ENCODE measurements at regions not wholly inside any gene's neighbourhood (a gene's known extent, or its start where the extent isn't known, plus 50 kb on each side); places are given as distances from the start of the nearest gene placed in this dataset.

DNA sequence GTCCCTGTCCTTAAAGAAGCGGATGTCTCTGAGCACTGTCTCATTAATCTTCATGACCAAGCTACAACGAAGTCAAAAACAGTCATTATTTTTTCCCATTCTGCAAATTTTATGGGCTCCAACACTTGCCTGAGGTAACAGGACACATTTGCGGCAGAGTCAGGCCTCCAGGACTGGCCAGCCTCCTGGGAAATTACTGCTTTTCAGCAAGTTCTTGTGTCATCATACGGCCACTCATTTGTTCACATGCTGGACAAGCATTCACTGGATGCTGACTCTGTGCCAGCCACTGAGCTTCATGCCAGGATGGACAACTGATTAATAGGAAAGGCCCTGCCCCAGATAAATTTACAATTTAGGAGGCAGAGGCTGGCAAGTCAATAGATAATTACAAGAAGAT, 305.7 kb downstream of the ACTL7B start:
- Histone ChIP-seq H3K27me3 (ENCODE audit: insufficient read depth in 3 of 3, low read length in 2 of 3) (no peaks in the 10 kb centered on the region), H3K4me3 (no peak overlapping the region), H3K4me1 (peaks cover 41% of the 10 kb centered on the region), H3K36me3 (ENCODE audit: insufficient read depth in 1 of 2, low read depth in 1 of 2) (no peaks in the 10 kb centered on the region), H3K9me3 (no peaks in the 10 kb centered on the region), H3K27ac (no peak overlapping the region)
- intact Hi-C loops (cut with DNase I), result loop anchor here (2.0 to 5.0 kb wide), 2 partner anchors 71 to 78 kb away; no protein-coding TSS in a partner anchor
- TF ChIP-seq, protein P1, sequence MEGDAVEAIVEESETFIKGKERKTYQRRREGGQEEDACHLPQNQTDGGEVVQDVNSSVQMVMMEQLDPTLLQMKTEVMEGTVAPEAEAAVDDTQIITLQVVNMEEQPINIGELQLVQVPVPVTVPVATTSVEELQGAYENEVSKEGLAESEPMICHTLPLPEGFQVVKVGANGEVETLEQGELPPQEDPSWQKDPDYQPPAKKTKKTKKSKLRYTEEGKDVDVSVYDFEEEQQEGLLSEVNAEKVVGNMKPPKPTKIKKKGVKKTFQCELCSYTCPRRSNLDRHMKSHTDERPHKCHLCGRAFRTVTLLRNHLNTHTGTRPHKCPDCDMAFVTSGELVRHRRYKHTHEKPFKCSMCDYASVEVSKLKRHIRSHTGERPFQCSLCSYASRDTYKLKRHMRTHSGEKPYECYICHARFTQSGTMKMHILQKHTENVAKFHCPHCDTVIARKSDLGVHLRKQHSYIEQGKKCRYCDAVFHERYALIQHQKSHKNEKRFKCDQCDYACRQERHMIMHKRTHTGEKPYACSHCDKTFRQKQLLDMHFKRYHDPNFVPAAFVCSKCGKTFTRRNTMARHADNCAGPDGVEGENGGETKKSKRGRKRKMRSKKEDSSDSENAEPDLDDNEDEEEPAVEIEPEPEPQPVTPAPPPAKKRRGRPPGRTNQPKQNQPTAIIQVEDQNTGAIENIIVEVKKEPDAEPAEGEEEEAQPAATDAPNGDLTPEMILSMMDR (IDR thresholded peaks at IDR 0.05), result no peak
- DNase-seq (peak; percentile 33 to 68), ATAC-seq (peak in 1 of 4 donors; percentile 19)
- 46 to 77% (median 68%) methylated on average over 4 of the region's 4 CpGs for WGBS, 3 donors

DNA sequence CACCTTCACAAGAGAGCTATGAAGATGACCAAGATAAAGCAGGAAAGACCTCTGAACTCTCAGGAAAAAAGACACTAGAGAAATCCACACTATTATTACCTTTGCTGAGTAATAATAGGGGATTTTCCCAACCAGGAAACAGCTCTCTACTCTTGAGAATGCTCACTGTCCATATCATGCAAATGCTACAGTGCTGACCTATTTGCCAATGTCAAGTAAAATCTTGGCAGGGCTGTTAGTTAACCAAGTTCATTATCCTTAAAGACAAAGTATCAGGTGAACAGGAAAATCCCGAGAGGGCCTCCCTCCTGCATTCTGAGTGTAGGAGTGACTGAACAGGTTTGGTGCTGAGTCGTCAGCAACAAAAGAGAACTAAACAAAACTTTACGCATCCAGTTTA, 306.6 kb downstream of the ACTL7B start:
- 52 to 79% (median 64%) methylated on average over 3 of the region's 3 CpGs for WGBS, 3 donors
- intact Hi-C loops (cut with DNase I), result loop anchor here in 1 of 2 donors (10.0 kb wide), 1 partner anchor 374 kb away; no protein-coding TSS in a partner anchor

GRCh38 chr9:108547411-108548135, 308.2 kb downstream of the ACTL7B start:
- no peaks in the 10 kb centered on the region for H3K9me3 ChIP-seq
- H3K27ac ChIP-seq, result no peak overlapping the region
- no peaks in the 10 kb centered on the region for H3K36me3 ChIP-seq (ENCODE audit: insufficient read depth in 1 of 2, low read depth in 1 of 2)
- ATAC-seq (no peak), DNase-seq (no peak)
- H3K27me3 ChIP-seq (ENCODE audit: insufficient read depth in 3 of 3, low read length in 2 of 3), result no peaks in the 10 kb centered on the region
- no peak overlapping the region for H3K4me3 ChIP-seq
- 90 to 98% (median 92%) methylated on average over 4 of the region's 4 CpGs for WGBS, 3 donors
- H3K4me1 ChIP-seq, result peaks cover 35% of the 10 kb centered on the region
- intact Hi-C loops (cut with DNase I), result loop anchor here in 1 of 2 donors (10.0 kb wide), 1 partner anchor 373 kb away; no protein-coding TSS in a partner anchor
- TF ChIP-seq, protein P1 (IDR thresholded peaks at IDR 0.05), result no peak

More for the DNA sequence above, 306.6 kb downstream of the ACTL7B start:
- Histone ChIP-seq H3K9me3 (no peaks in the 10 kb centered on the region), H3K27ac (no peak overlapping the region), H3K36me3 (ENCODE audit: insufficient read depth in 1 of 2, low read depth in 1 of 2) (no peaks in the 10 kb centered on the region), H3K4me1 (peaks cover 41% of the 10 kb centered on the region), H3K4me3 (no peak overlapping the region), H3K27me3 (ENCODE audit: insufficient read depth in 3 of 3, low read length in 2 of 3) (no peaks in the 10 kb centered on the region)
- DNase-seq (no peak), ATAC-seq (no peak)
- TF ChIP-seq, protein P1 (IDR thresholded peaks at IDR 0.05), result no peak

GRCh38 chr9:108546215-108546614, 309.6 kb downstream of the ACTL7B start:
- Histone ChIP-seq H3K27me3 (ENCODE audit: insufficient read depth in 3 of 3, low read length in 2 of 3) (no peaks in the 10 kb centered on the region), H3K36me3 (ENCODE audit: insufficient read depth in 1 of 2, low read depth in 1 of 2) (no peaks in the 10 kb centered on the region), H3K4me1 (peaks cover 27% of the 10 kb centered on the region), H3K27ac (no peak overlapping the region), H3K9me3 (no peaks in the 10 kb centered on the region), H3K4me3 (no peak overlapping the region)
- TF ChIP-seq, protein P1 (IDR thresholded peaks at IDR 0.05), result no peak
- WGBS, 3 donors, result 34 to 71% (median 36%) methylated on average over 2 of the region's 2 CpGs
- intact Hi-C loops (cut with DNase I), result loop anchor here in 1 of 2 donors (10.0 kb wide), 1 partner anchor 371 kb away; no protein-coding TSS in a partner anchor
- no peak for DNase-seq
- no peak for ATAC-seq
